H1 (cell line): ENCODE measurements at regions not wholly inside any gene's neighbourhood (a gene's known extent, or its start where the extent isn't known, plus 50 kb on each side); places are given as distances from the start of the nearest gene placed in this dataset.
"Not testable (repeated sequence)": the region's sequence is repeated elsewhere in the genome, so short reads cannot be mapped to it uniquely, and the experiment has no call there.

Source experiments
- CTCF ChIA-PET: fragments of 300-600 bp; sonication (Branson Sonifier 250); formaldehyde crosslinking; loops from one replicate; lab custom pipeline; 2021; ENCODE audit not compliant: partially characterized antibody; lab: Charles Lee
- POLR2A ChIA-PET: fragments of 300-600 bp; sonication (Branson Sonifier 250); formaldehyde crosslinking; loops from one replicate; lab custom pipeline; 2021; ENCODE audit warnings: inconsistent platforms; ENCODE audit not compliant: partially characterized antibody; lab: Charles Lee
- DNase-seq, 2 experiments: peaks; one replicate each; pipeline versions ENCODE4 v3.0.0 to v3.0.0-alpha.2; 2010 to 2022; ENCODE audit warnings: low spot score in 2 of 2, low read depth in 1 of 2, mixed read lengths in 1 of 2
- FAIRE-seq: peaks from 2 replicates; lab custom pipeline; 2011; peaks lifted over from hg19 to GRCh38; lab: Jason Lieb, UNC
- H2AFZ ChIP-seq: 2 replicates; pipeline ENCODE4 v1.8.1; 2012; ENCODE audit warnings: low read length, inconsistent platforms
- H2AK5ac ChIP-seq: 2 replicates; pipeline ENCODE4 v1.6.1; 2013; ENCODE audit warnings: low read depth, low read length
- H2BK120ac ChIP-seq: replicated peaks from 2 replicates; pipeline ENCODE3; 2013; ENCODE audit warnings: low read depth, low read length, inconsistent platforms
- H2BK12ac ChIP-seq: 2 replicates; pipeline ENCODE4 v1.6.1; 2013; ENCODE audit warnings: low read depth, low read length
- H2BK15ac ChIP-seq: 2 replicates; pipeline ENCODE4 v1.6.1; 2013; ENCODE audit warnings: low read length
- H2BK20ac ChIP-seq: 2 replicates; pipeline ENCODE4 v1.6.1; 2013; ENCODE audit warnings: low read length
- H2BK5ac ChIP-seq: 2 replicates; pipeline ENCODE4 v1.6.1; 2013; ENCODE audit warnings: low read depth, low read length
- H3K14ac ChIP-seq: 2 replicates; pipeline ENCODE4 v1.6.1; 2013; ENCODE audit warnings: inconsistent platforms; ENCODE audit not compliant: insufficient read length
- H3K18ac ChIP-seq: 2 replicates; pipeline ENCODE4 v1.6.1; 2013; ENCODE audit warnings: low read length; ENCODE audit errors: extremely low read depth
- H3K23ac ChIP-seq: 2 replicates; pipeline ENCODE4 v1.6.1; 2013; ENCODE audit warnings: inconsistent platforms; ENCODE audit not compliant: insufficient read length
- H3K23me2 ChIP-seq: 2 replicates; pipeline ENCODE4 v1.6.1; 2013; ENCODE audit warnings: low read depth, low read length
- H3K27ac ChIP-seq: 2 replicates; pipeline ENCODE4 v1.6.1; 2011; ENCODE audit warnings: low read depth, low read length, inconsistent platforms
- H3K27me3 ChIP-seq, 4 experiments: replicated peaks in 1 of 4; 1 replicate in 1 of 4; 2 replicates in 3 of 4; pipeline versions ENCODE4 v1.6.1 to v1.8.1; 2011 to 2013; ENCODE audit warnings: low read length in 3 of 4, mild to moderate bottlenecking in 3 of 4, inconsistent platforms in 2 of 4, mixed read lengths in 2 of 4, moderate library complexity in 1 of 4; ENCODE audit not compliant: control insufficient read depth in 3 of 4, insufficient read depth in 3 of 4; ENCODE audit errors: extremely low read depth in 1 of 4
- H3K36me3 ChIP-seq, 4 experiments: 2 replicates each; pipeline versions ENCODE4 v1.6.1 to v1.8.1; 2011 to 2013; ENCODE audit warnings: mild to moderate bottlenecking in 4 of 4, low read length in 3 of 4, moderate library complexity in 2 of 4, control low read depth in 1 of 4, inconsistent platforms in 1 of 4; ENCODE audit not compliant: insufficient read depth in 4 of 4, control insufficient read depth in 2 of 4
- H3K4ac ChIP-seq: replicated peaks from 2 replicates; pipeline ENCODE3; 2013; ENCODE audit warnings: low read length, low read depth, mixed read lengths, inconsistent platforms; ENCODE audit not compliant: insufficient read length
- H3K4me1 ChIP-seq, 4 experiments: replicated peaks in 1 of 4; 1 replicate in 1 of 4; 2 replicates in 3 of 4; pipeline versions ENCODE4 v1.6.1 to v1.8.1; 2011 to 2013; ENCODE audit warnings: low read length in 3 of 4, inconsistent platforms in 2 of 4, mixed read lengths in 1 of 4; ENCODE audit not compliant: insufficient read depth in 4 of 4, control insufficient read depth in 3 of 4
- H3K4me2 ChIP-seq, 2 experiments: 2 replicates each; pipeline versions ENCODE4 v1.6.1 to v1.8.1; 2011 to 2013; ENCODE audit warnings: low read depth in 2 of 2, low read length in 2 of 2, control low read depth in 1 of 2, inconsistent platforms in 1 of 2, mild to moderate bottlenecking in 1 of 2; ENCODE audit not compliant: insufficient read depth in 1 of 2
- H3K4me3 ChIP-seq, 4 experiments: fragments of 200-600, 300-600 bp in 1 of 4; sonication (generic), shearing (Covaris generic), sonication (Bioruptor Twin) in 1 of 4; 2 replicates each; pipeline versions ENCODE4 v1.5.1 to v1.8.1; 2011 to 2016; ENCODE audit warnings: low read length in 4 of 4, low read depth in 3 of 4, control low read depth in 2 of 4, inconsistent platforms in 2 of 4, mild to moderate bottlenecking in 2 of 4, mixed read lengths in 1 of 4, moderate library complexity in 1 of 4; ENCODE audit not compliant: insufficient read depth in 2 of 4; ENCODE audit errors: extremely low read depth in 1 of 4
- H3K56ac ChIP-seq: replicated peaks from 2 replicates; pipeline ENCODE3; 2013; ENCODE audit warnings: low read depth, mild to moderate bottlenecking, mixed read lengths, low read length, inconsistent platforms; ENCODE audit not compliant: insufficient read length
- H3K79me1 ChIP-seq: 2 replicates; pipeline ENCODE4 v1.6.1; 2013; ENCODE audit warnings: low read depth, low read length, control low read depth
- H3K79me2 ChIP-seq, 2 experiments: 2 replicates each; pipeline versions ENCODE4 v1.6.1 to v1.8.1; 2012 to 2013; ENCODE audit warnings: low read length in 2 of 2, mild to moderate bottlenecking in 2 of 2, inconsistent platforms in 1 of 2; ENCODE audit not compliant: insufficient read depth in 2 of 2, control insufficient read depth in 1 of 2
- H3K9ac ChIP-seq, 4 experiments: replicated peaks in 1 of 4; 1 replicate in 1 of 4; 2 replicates in 3 of 4; pipeline versions ENCODE4 v1.6.1 to v1.8.1; 2011 to 2013; ENCODE audit warnings: low read depth in 3 of 4, low read length in 3 of 4, control low read depth in 2 of 4, mild to moderate bottlenecking in 2 of 4, moderate library complexity in 2 of 4, inconsistent platforms in 1 of 4; ENCODE audit errors: extremely low read depth in 1 of 4
- H3K9me3 ChIP-seq, 2 experiments: 2 replicates each; pipeline versions ENCODE4 v1.6.1 to v1.8.1; 2012 to 2013; ENCODE audit warnings: mild to moderate bottlenecking in 2 of 2, moderate library complexity in 2 of 2, control low read depth in 1 of 2, inconsistent platforms in 1 of 2, low read depth in 1 of 2, low read length in 1 of 2, mixed read lengths in 1 of 2; ENCODE audit not compliant: insufficient read depth in 2 of 2
- H4K20me1 ChIP-seq, 2 experiments: replicated peaks in 1 of 2; 2 replicates each; pipeline versions ENCODE3 to v1.8.1; 2011 to 2013; ENCODE audit warnings: inconsistent platforms in 2 of 2, low read length in 2 of 2, mild to moderate bottlenecking in 1 of 2; ENCODE audit not compliant: insufficient read depth in 2 of 2, control insufficient read depth in 1 of 2
- H4K5ac ChIP-seq: 2 replicates; pipeline ENCODE4 v1.6.1; 2013; ENCODE audit warnings: low read length, low read depth, mixed read lengths, inconsistent platforms; ENCODE audit not compliant: insufficient read length
- H4K8ac ChIP-seq: 2 replicates; pipeline ENCODE4 v1.8.0; 2013; ENCODE audit warnings: mild to moderate bottlenecking, moderate library complexity, low read length, inconsistent platforms; ENCODE audit not compliant: insufficient read depth; ENCODE audit errors: extremely low read depth
- H4K91ac ChIP-seq: replicated peaks from 2 replicates; pipeline ENCODE3; 2013; ENCODE audit warnings: low read length, mixed read lengths, inconsistent platforms; ENCODE audit not compliant: insufficient read length
- WGBS, 2 experiments: shearing (Covaris generic) in 1 of 2; methylation state at CpG; one replicate each; pipeline versions ENCODE4 v1.1.6 to v1.1.7; 2013 to 2015; ENCODE audit warnings: low lambda C conversion rate in 2 of 2, mixed read lengths in 2 of 2, inconsistent platforms in 1 of 2, low coverage in 1 of 2, missing lambda C conversion rate in 1 of 2; ENCODE audit not compliant: insufficient replicate concordance in 2 of 2, insufficient coverage in 1 of 2, insufficient read length in 1 of 2; ENCODE audit errors: extremely low coverage in 1 of 2, missing lambda C conversion rate in 1 of 2; 5-methylcytosine and 5-hydroxymethylcytosine counted together

DNA sequence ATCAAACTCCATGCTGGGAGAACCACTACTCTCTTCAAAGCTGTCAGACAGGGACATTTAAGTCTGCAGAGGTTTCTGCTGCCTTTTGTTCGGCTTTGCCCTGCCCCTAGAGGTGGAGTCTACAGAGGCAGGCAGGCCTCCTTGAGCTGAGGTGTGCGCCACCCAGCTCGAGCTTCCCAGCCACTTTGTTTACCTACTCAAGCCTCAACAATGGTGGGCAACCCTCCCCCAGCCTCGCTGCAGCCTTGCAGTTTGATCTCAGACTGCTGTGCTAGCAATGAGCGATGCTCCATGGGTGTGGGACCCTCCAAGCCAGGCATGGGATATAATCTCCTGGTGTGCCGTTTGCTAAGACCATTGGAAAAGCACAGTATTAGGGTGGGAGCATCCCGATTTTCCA lies 185.3 kb downstream of the COX18 start:
- H3K79me1 ChIP-seq, H2BK20ac ChIP-seq, H2AK5ac ChIP-seq, H4K91ac ChIP-seq, H3K4me1 ChIP-seq, H3K36me3 ChIP-seq, DNase-seq, H3K4me3 ChIP-seq, H2BK120ac ChIP-seq, H2BK12ac ChIP-seq, H3K9ac ChIP-seq, H4K20me1 ChIP-seq, H2AFZ ChIP-seq, H3K27me3 ChIP-seq, H4K8ac ChIP-seq, FAIRE-seq, H3K56ac ChIP-seq, H4K5ac ChIP-seq, H3K27ac ChIP-seq, H3K23ac ChIP-seq, H3K14ac ChIP-seq, H3K4ac ChIP-seq, POLR2A ChIA-PET, H3K23me2 ChIP-seq, H2BK5ac ChIP-seq, H3K18ac ChIP-seq, H3K4me2 ChIP-seq, H3K79me2 ChIP-seq, H2BK15ac ChIP-seq: not testable (repeated sequence)
- H3K9me3 ChIP-seq, result peaks cover 7 to 14% of the 10 kb centered on the region in 2 experiments
- CTCF ChIA-PET, result interaction anchor here (1.6 kb wide), 1 partner anchor 9 kb away, joined by 6 read pairs; no protein-coding TSS in a partner anchor
- WGBS, 2 experiments, result 90% methylated on average over 7 of the region's 7 CpGs; no CpG with 5 or more reads in 1 of the 2 experiments
